HCT116 (cell line): ENCODE measurements at regions not wholly inside any gene's neighbourhood (a gene's known extent, or its start where the extent isn't known, plus 50 kb on each side); places are given as distances from the start of the nearest gene placed in this dataset.
"Not testable (repeated sequence)": the region's sequence is repeated elsewhere in the genome, so short reads cannot be mapped to it uniquely, and the experiment has no call there.

ENCODE experiments used
- ATAC-seq: fragments of 200-7000 bp; cut with Tn5 transposase; 2 replicates; pipeline ENCODE4 v1.9.1; 2020; ENCODE audit warnings: mild to moderate bottlenecking, moderate library complexity
- BruUV-seq: library from RNA; stranded (reverse); fragments of 400-500 nt; replicated peaks from 2 replicates; lab custom pipeline; 2021; lab: Mats Ljungman, UMichigan
- CTCF ChIA-PET: fragments of 300-600 bp; sonication (Branson Sonifier 250); formaldehyde crosslinking; loops from one replicate; lab custom pipeline; 2021; ENCODE audit warnings: antibody characterized with exemption; lab: Charles Lee
- POLR2A ChIA-PET: fragments of 300-600, 350-600 bp; sonication (Branson Sonifier 250); formaldehyde crosslinking; loops from one replicate; lab custom pipeline; 2021; ENCODE audit warnings: antibody characterized with exemption; lab: Charles Lee
- RAD21 ChIA-PET, 2 experiments: fragments of 300-600 bp; sonication (Branson Sonifier 250); formaldehyde crosslinking; loops; one replicate each; lab custom pipeline; 2023; ENCODE audit warnings: low total read pairs in 2 of 2; ENCODE audit not compliant: uncharacterized antibody in 2 of 2, unreplicated experiment in 2 of 2, low non-redundant PET in 1 of 2; lab: Charles Lee
- DNase-seq: peaks from one replicate; pipeline ENCODE4 v3.0.0-alpha.2; 2010; ENCODE audit warnings: low read depth, low spot score
- H2AFZ ChIP-seq: fragments of 200-600 bp; shearing (Covaris generic), sonication (generic); 2 replicates; pipeline ENCODE4 v1.6.1; 2017; ENCODE audit warnings: low read depth, mixed run types, mixed read lengths, antibody characterized with exemption, low read length; ENCODE audit not compliant: poor library complexity, severe bottlenecking
- H3K27ac ChIP-seq: 2 replicates; pipeline ENCODE4 v1.5.1; 2012; ENCODE audit warnings: low read depth, low read length
- H3K27me3 ChIP-seq: fragments of 200-600 bp; sonication (generic); 2 replicates; pipeline ENCODE4 v1.6.1; 2016; ENCODE audit warnings: mixed run types, low read length, mixed read lengths; ENCODE audit not compliant: insufficient read depth
- H3K36me3 ChIP-seq, 2 experiments: fragments of 200-500 bp in 1 of 2; fragments of 200-600 bp in 1 of 2; sonication (Bioruptor generic) in 1 of 2; sonication (generic) in 1 of 2; 2 replicates each; pipeline versions ENCODE4 v1.5.1 to v1.6.1; 2014 to 2016; ENCODE audit warnings: low read length in 2 of 2, inconsistent platforms in 1 of 2, mixed read lengths in 1 of 2, mixed run types in 1 of 2; ENCODE audit not compliant: insufficient read depth in 2 of 2, control insufficient read depth in 1 of 2
- H3K4me1 ChIP-seq, 2 experiments: fragments of 200-600 bp in 1 of 2; sonication (generic) in 1 of 2; 2 replicates each; pipeline versions ENCODE4 v1.5.1 to v1.6.1; 2012 to 2017; ENCODE audit warnings: low read length in 2 of 2, inconsistent platforms in 1 of 2, mild to moderate bottlenecking in 1 of 2, mixed read lengths in 1 of 2, mixed run types in 1 of 2, moderate library complexity in 1 of 2; ENCODE audit not compliant: insufficient read depth in 2 of 2, control insufficient read depth in 1 of 2
- H3K4me2 ChIP-seq: fragments of 200-600 bp; sonication (generic); 2 replicates; pipeline ENCODE4 v1.6.1; 2017; ENCODE audit warnings: mixed run types, low read length, mixed read lengths
- H3K4me3 ChIP-seq, 2 experiments: fragments of 200-600 bp in 1 of 2; sonication (generic) in 1 of 2; replicated peaks in 1 of 2; 2 replicates each; pipeline ENCODE4 v1.5.1; 2011 to 2016; ENCODE audit warnings: low read length in 2 of 2, control low read depth in 1 of 2, low read depth in 1 of 2, mild to moderate bottlenecking in 1 of 2, mixed read lengths in 1 of 2, mixed run types in 1 of 2
- H3K79me2 ChIP-seq: fragments of 200-600 bp; sonication (generic); 2 replicates; pipeline ENCODE4 v1.6.1; 2017; ENCODE audit warnings: mild to moderate bottlenecking, mixed run types, low read length, moderate library complexity, mixed read lengths; ENCODE audit not compliant: insufficient read depth
- H3K9ac ChIP-seq: fragments of 200-600 bp; sonication (generic); 2 replicates; pipeline ENCODE4 v1.6.1; 2016; ENCODE audit warnings: low read length, mixed read lengths
- H3K9me2 ChIP-seq: fragments of 200-600 bp; sonication (generic), shearing (Covaris generic); 2 replicates; pipeline ENCODE4 v1.6.1; 2017; ENCODE audit warnings: mixed run types, mild to moderate bottlenecking, moderate library complexity; ENCODE audit not compliant: insufficient read depth
- H3K9me3 ChIP-seq, 2 experiments: fragments of 200-500 bp in 1 of 2; fragments of 200-600 bp in 1 of 2; sonication (Bioruptor generic) in 1 of 2; sonication (generic) in 1 of 2; 2 replicates each; pipeline ENCODE4 v1.6.1; 2014 to 2017; ENCODE audit warnings: low read length in 2 of 2, mixed read lengths in 2 of 2, inconsistent platforms in 1 of 2, low read depth in 1 of 2, mild to moderate bottlenecking in 1 of 2, mixed run types in 1 of 2, moderate library complexity in 1 of 2; ENCODE audit not compliant: control insufficient read depth in 1 of 2, insufficient read depth in 1 of 2
- H4K20me1 ChIP-seq: fragments of 200-600 bp; sonication (generic), shearing (Covaris generic); 2 replicates; pipeline ENCODE4 v1.6.1; 2017; ENCODE audit warnings: mixed run types, mild to moderate bottlenecking, moderate library complexity; ENCODE audit not compliant: insufficient read depth
- intact Hi-C: fragments of 100-400 bp; cut with micrococcal nuclease; formaldehyde crosslinking; loops from 2 replicates; pipeline ENCODE4 v1.10.0; 2022

- BruUV-seq, POLR2A ChIA-PET: not testable (repeated sequence)
These were observed 183.7 kb upstream of the AKAP13 start for GRCh38 chr15:85196697-85197096.

GRCh38 chr15:85197582-85197981 is 182.8 kb upstream of the AKAP13 start:
- H3K79me2 ChIP-seq, H3K4me3 ChIP-seq, DNase-seq, H3K9ac ChIP-seq, H3K27me3 ChIP-seq, H3K36me3 ChIP-seq, intact Hi-C loops, H2AFZ ChIP-seq, H3K9me2 ChIP-seq, CTCF ChIA-PET, POLR2A ChIA-PET, H3K4me1 ChIP-seq, H3K4me2 ChIP-seq, RAD21 ChIA-PET, H3K27ac ChIP-seq, H3K9me3 ChIP-seq, H4K20me1 ChIP-seq, BruUV-seq, ATAC-seq: not testable (repeated sequence)

More at GRCh38 chr15:85196697-85197096, 183.7 kb upstream of the AKAP13 start:
- H3K79me2 ChIP-seq, H3K9ac ChIP-seq, H3K27ac ChIP-seq, RAD21 ChIA-PET, H3K27me3 ChIP-seq, CTCF ChIA-PET, DNase-seq, H3K36me3 ChIP-seq, H3K4me1 ChIP-seq, H4K20me1 ChIP-seq, H2AFZ ChIP-seq, H3K9me3 ChIP-seq, H3K4me3 ChIP-seq, H3K4me2 ChIP-seq, H3K9me2 ChIP-seq, ATAC-seq, intact Hi-C loops: not testable (repeated sequence)

GRCh38 chr15:85198432-85198831 is 182.0 kb upstream of the AKAP13 start:
- DNase-seq, ATAC-seq, H3K79me2 ChIP-seq, BruUV-seq, CTCF ChIA-PET, H3K4me2 ChIP-seq, intact Hi-C loops, H3K27ac ChIP-seq, H3K36me3 ChIP-seq, POLR2A ChIA-PET, H2AFZ ChIP-seq, RAD21 ChIA-PET, H3K9me3 ChIP-seq, H3K9ac ChIP-seq, H4K20me1 ChIP-seq, H3K9me2 ChIP-seq, H3K4me1 ChIP-seq, H3K27me3 ChIP-seq, H3K4me3 ChIP-seq: not testable (repeated sequence)

GRCh38 chr15:85200215-85200614 is 180.2 kb upstream of the AKAP13 start:
- H2AFZ ChIP-seq, H3K4me1 ChIP-seq, POLR2A ChIA-PET, CTCF ChIA-PET, H4K20me1 ChIP-seq, H3K4me3 ChIP-seq, H3K79me2 ChIP-seq, H3K27ac ChIP-seq, H3K9ac ChIP-seq, BruUV-seq, H3K9me2 ChIP-seq, DNase-seq, H3K9me3 ChIP-seq, H3K36me3 ChIP-seq, H3K27me3 ChIP-seq, H3K4me2 ChIP-seq, intact Hi-C loops, RAD21 ChIA-PET: not testable (repeated sequence)
- ATAC-seq: peak; percentile 97
